GM23338 (cell line): ENCODE measurements at regions not wholly inside any gene's neighbourhood (a gene's known extent, or its start where the extent isn't known, plus 50 kb on each side); places are given as distances from the start of the nearest gene placed in this dataset.

ENCODE experiments used
- ATAC-seq: fragments of 200-7000 bp; cut with Tn5 transposase; 3 replicates; pipeline ENCODE4 v1.9.1; 2020
- DNase-seq: peaks from one replicate; pipeline ENCODE4 v3.0.0-alpha.2; 2015; ENCODE audit warnings: low spot score
- H2AFZ ChIP-seq: fragments of 200-600 bp; sonication (generic); 2 replicates; pipeline ENCODE4 v1.8.0; 2016; ENCODE audit warnings: antibody characterized with exemption, mild to moderate bottlenecking, moderate library complexity
- H3F3A ChIP-seq: fragments of 200-600 bp; sonication (generic); replicated peaks from 2 replicates; pipeline ENCODE4 v1.8.0; 2017; ENCODE audit warnings: antibody characterized with exemption, mixed run types, low read depth
- H3K27ac ChIP-seq: fragments of 200-600 bp; sonication (generic); 2 replicates; pipeline ENCODE4 v1.6.1; 2016; ENCODE audit warnings: low read depth
- H3K27me3 ChIP-seq: fragments of 200-600 bp; sonication (generic); 2 replicates; pipeline ENCODE4 v1.8.0; 2016; ENCODE audit warnings: mild to moderate bottlenecking, mixed run types, moderate library complexity; ENCODE audit not compliant: insufficient read depth
- H3K36me3 ChIP-seq: fragments of 200-600 bp; sonication (generic); 2 replicates; pipeline ENCODE4 v1.8.0; 2016; ENCODE audit warnings: mild to moderate bottlenecking; ENCODE audit not compliant: insufficient read depth
- H3K4me1 ChIP-seq: fragments of 200-600 bp; sonication (generic); 2 replicates; pipeline ENCODE4 v1.8.0; 2016; ENCODE audit warnings: mild to moderate bottlenecking, moderate library complexity; ENCODE audit not compliant: insufficient read depth
- H3K4me2 ChIP-seq: fragments of 200-600 bp; sonication (generic); 2 replicates; pipeline ENCODE4 v1.7.1; 2017; ENCODE audit warnings: mixed run types
- H3K4me3 ChIP-seq: fragments of 200-600 bp; sonication (generic); 2 replicates; pipeline ENCODE4 v1.6.1; 2016; ENCODE audit warnings: mixed run types
- H3K79me2 ChIP-seq: fragments of 200-600 bp; sonication (generic); replicated peaks from 2 replicates; pipeline ENCODE4 v1.8.0; 2017; ENCODE audit warnings: mild to moderate bottlenecking; ENCODE audit not compliant: insufficient read depth
- H3K9me2 ChIP-seq: fragments of 200-600 bp; sonication (generic); 2 replicates; pipeline ENCODE4 v1.8.0; 2017; ENCODE audit not compliant: insufficient read depth
- H4K20me1 ChIP-seq: fragments of 200-600 bp; sonication (generic); replicated peaks from 2 replicates; pipeline ENCODE4 v1.8.0; 2017; ENCODE audit warnings: mild to moderate bottlenecking; ENCODE audit not compliant: insufficient read depth
- H3K27ac Mint-ChIP-seq: 2 replicates; pipeline ENCODE4 v1.8.0; 2020; ENCODE audit warnings: inconsistent platforms, mild to moderate bottlenecking, moderate library complexity, mixed read lengths
- H3K27me3 Mint-ChIP-seq: 3 replicates; pipeline ENCODE4 v1.8.0; 2022; ENCODE audit warnings: low read depth, mild to moderate bottlenecking, moderate library complexity, mixed read lengths, inconsistent platforms; ENCODE audit not compliant: insufficient read depth, poor library complexity
- H3K36me3 Mint-ChIP-seq: 3 replicates; pipeline ENCODE4 v1.8.0; 2021; ENCODE audit warnings: low read depth, mild to moderate bottlenecking, inconsistent platforms, moderate library complexity, mixed read lengths
- H3K4me1 Mint-ChIP-seq: 3 replicates; pipeline ENCODE4 v1.8.0; 2020; ENCODE audit warnings: mild to moderate bottlenecking, inconsistent platforms, mixed read lengths
- H3K4me3 Mint-ChIP-seq: 3 replicates; pipeline ENCODE4 v1.8.0; 2021; ENCODE audit warnings: moderate library complexity, mild to moderate bottlenecking, inconsistent platforms, mixed read lengths
- H3K9me3 Mint-ChIP-seq: 3 replicates; pipeline ENCODE4 v1.8.0; 2020; ENCODE audit warnings: moderate library complexity, mild to moderate bottlenecking, inconsistent platforms, mixed read lengths
- ETS1 ChIP-seq: IDR thresholded peaks from 2 replicates; pipeline ENCODE4 v1.6.1; 2016; ENCODE audit warnings: antibody characterized with exemption
- REST ChIP-seq: IDR thresholded peaks from one replicate; pipeline ENCODE4 v1.6.1; 2018; ENCODE audit warnings: antibody characterized with exemption; ENCODE audit not compliant: unreplicated experiment
- STAT1 ChIP-seq: IDR thresholded peaks from one replicate; pipeline ENCODE4 v1.6.1; 2016; ENCODE audit warnings: antibody characterized with exemption; ENCODE audit not compliant: unreplicated experiment
- ZNF114 ChIP-seq: fragments of 250-450 bp; sonication (Bioruptor Pico); IDR thresholded peaks from 2 replicates; pipeline ENCODE4 v1.5.0; 2020; ENCODE audit warnings: mild to moderate bottlenecking, moderate library complexity
- ZNF331 ChIP-seq: fragments of 250-450 bp; sonication (Bioruptor Pico); IDR thresholded peaks from 2 replicates; pipeline ENCODE4 v1.5.0; 2020; ENCODE audit warnings: low read depth, mild to moderate bottlenecking, moderate library complexity

- TF ChIP-seq ZNF114 (CRISPR knock-in tag) (no peak), ETS1 (no peak), STAT1 (no peak), ZNF331 (CRISPR knock-in tag) (no peak), REST (no peak)
- Histone ChIP-seq H3K27ac (no peak overlapping the region), H2AFZ (no peak overlapping the region), H3F3A (no peaks in the 10 kb centered on the region), H4K20me1 (no peaks in the 10 kb centered on the region), H3K4me1 (no peaks in the 10 kb centered on the region), H3K9me2 (no peaks in the 10 kb centered on the region), H3K4me2 (no peak overlapping the region), H3K79me2 (no peaks in the 10 kb centered on the region), H3K36me3 (no peaks in the 10 kb centered on the region), H3K4me3 (no peak overlapping the region), H3K27me3 (no peaks in the 10 kb centered on the region)
- DNase-seq, result no peak
- Mint-ChIP-seq H3K27me3 (no peaks in the 10 kb centered on the region), H3K9me3 (peaks cover 6% of the 10 kb centered on the region; the same call in 2 of the 3 replicates), H3K4me3 (no peak overlapping the region), H3K36me3 (no peaks in the 10 kb centered on the region), H3K27ac (no peak overlapping the region), H3K4me1 (no peaks in the 10 kb centered on the region)
- no peak for ATAC-seq
Observed at GRCh38 chrX:95645738-95646137, 1038.9 kb upstream of the DIAPH2 start.

GRCh38 chrX:95662200-95662599 is 1022.4 kb upstream of the DIAPH2 start:
- Histone ChIP-seq H3K36me3 (no peaks in the 10 kb centered on the region), H3K4me2 (no peak overlapping the region), H3K79me2 (no peaks in the 10 kb centered on the region), H2AFZ (no peak overlapping the region), H3F3A (no peaks in the 10 kb centered on the region), H3K4me3 (no peak overlapping the region), H3K9me2 (no peaks in the 10 kb centered on the region), H3K27me3 (no peaks in the 10 kb centered on the region), H3K27ac (no peak overlapping the region), H3K4me1 (no peaks in the 10 kb centered on the region), H4K20me1 (no peaks in the 10 kb centered on the region)
- Mint-ChIP-seq H3K4me3 (no peak overlapping the region), H3K9me3 (peaks cover 3% of the 10 kb centered on the region), H3K27ac (no peak overlapping the region), H3K4me1 (no peaks in the 10 kb centered on the region), H3K36me3 (peaks cover 3% of the 10 kb centered on the region; the same call in 1 of the 3 replicates), H3K27me3 (no peaks in the 10 kb centered on the region)
- no peak for DNase-seq
- no peak for ATAC-seq
- TF ChIP-seq REST, result no peak
- TF ChIP-seq ZNF331 (CRISPR knock-in tag), result no peak
- TF ChIP-seq ETS1, result no peak
